ENCODE measurements at regions not wholly inside any gene's neighbourhood (a gene's known extent, or its start where the extent isn't known, plus 50 kb on each side); places are given as distances from the start of the nearest gene placed in this dataset.

DNA sequence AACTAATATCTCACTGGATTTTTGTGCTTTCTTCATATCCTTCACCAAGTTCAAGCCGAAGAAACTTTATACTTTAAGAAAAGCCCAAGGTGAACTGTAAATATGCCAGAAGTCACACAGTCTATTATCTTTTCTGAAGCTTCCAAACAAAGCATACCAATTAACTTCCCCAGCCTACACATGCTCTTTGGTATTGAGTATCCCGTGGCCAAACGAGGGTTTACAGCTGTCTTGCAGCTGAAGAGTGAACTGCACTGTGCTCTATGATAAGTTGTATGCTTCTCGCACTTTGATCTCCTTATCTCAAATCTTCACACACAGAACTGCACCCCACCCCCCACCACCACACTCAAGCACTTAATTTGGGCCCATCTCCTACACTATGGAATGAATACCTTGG is 215.6 kb upstream of the VEPH1 start:
- no peak for DNase-seq (ENCODE audit: low read depth)

DNA sequence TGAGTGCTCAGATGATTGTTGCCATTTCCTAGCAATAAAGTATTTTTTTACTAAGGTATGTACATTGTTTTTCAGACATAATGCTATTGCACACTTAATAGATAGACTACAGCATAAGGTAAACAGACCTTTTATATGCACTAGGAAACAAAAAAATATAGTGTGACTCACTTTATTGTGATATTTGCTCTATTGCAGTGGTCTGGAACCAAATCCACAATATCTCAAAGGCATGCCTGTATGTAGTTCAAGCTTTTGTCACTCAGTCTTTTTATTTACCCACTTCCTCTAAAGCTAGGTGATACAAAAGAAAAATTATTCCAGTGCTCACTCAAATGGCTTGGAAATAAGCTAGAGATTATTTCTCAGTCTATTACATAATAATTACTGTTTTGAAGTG is 209.9 kb upstream of the VEPH1 start:
- no peak for DNase-seq (ENCODE audit: low read depth)

DNA sequence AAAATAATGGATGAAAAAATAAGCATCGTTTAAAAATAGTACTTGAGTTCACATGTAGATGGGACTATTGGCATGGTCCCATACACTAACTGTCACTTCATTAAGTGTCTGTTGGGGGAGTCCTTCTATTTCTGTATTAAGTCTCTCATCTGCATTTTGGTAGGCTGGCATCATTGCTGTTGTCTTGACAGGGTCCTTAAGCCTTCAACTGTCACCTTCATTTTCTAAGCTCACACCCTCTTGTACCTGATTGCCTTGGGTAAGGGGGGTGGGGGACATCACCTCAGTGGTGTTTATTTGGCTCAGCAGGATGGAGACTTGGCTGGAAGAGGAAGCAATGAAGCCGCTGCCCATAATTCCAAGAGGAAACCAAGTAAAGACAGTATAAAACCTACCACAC is 202.0 kb upstream of the VEPH1 start:
- no peak for DNase-seq (ENCODE audit: low read depth)

DNA sequence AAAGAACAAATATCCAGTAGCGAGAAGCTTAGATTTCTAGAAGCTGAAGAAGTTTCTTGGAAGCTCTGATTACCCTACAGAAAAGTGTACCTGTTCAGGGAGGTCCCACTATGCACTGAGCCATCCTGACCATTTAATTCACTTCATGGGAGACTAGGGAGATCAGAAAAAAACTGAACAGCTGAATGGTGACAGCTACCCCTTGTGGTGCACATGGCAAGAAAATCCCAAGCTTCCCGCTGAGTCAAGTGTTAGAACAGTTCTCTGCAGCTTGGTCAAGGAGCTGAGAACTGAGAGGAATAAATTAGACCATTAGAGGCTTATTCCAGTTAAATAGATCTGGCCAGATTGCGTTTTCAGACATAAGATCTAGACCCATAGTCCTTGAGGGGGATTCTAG is 197.2 kb upstream of the VEPH1 start:
- DNase-seq (ENCODE audit: low read depth): no peak

DNA sequence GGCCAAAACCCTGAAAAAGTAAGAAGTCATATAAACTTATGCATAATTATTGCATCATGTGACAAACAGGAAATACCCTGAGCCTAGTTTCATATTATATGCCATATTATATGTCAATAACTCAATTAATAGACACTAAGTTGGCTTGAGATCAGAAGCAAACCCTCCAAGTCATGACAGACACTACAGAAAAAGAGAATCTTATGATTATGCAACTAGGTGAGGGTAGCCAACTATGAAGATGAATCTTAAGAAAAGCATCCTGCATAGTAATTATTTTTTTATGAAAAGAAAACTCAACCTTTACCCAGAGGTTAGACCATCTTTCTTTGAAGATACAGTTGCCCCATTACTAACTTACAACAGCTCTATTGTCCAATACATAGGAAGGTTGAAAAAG is 192.4 kb upstream of the VEPH1 start:
- no peak for DNase-seq (ENCODE audit: low read depth)

DNA sequence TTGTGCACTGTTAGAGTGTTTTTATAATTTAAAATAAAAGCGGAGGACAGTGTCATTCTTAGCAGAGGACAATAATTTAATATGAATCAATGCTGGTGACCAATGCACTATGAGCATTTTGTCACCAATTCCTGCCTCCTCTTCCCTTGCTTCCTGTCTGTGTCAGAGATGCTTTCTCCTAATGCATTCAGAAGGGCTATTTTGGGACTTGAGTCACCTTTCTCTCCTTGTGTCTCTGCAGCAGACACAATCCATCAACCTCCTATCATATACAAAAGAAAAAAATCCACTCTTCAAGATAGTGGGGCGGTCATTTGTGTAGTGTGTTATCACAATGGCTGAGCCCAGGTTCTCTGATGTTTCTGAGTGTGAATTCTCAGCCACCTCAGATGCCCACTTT is 191.9 kb upstream of the VEPH1 start:
- no peak for DNase-seq (ENCODE audit: low read depth)

DNA sequence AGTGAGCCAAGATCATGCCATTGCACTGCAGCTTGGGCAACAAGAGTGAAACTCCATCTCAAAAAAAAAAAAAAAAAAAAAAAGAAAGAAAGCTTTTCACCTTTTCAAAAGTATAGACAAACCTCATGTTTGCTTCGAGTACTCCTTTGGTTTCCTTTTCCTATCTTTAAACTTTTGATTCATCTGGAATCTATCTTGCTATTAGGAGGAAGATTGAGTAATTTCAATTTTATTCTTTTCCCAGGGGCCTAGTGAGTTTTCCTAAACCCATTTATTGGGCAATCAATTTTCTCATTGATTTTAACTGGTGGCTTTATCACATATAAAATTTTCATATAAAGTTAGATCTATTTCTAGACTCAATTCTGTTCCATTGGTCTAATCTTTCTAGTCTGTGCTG is 190.5 kb upstream of the VEPH1 start:
- DNase-seq (ENCODE audit: low read depth): no peak

DNA sequence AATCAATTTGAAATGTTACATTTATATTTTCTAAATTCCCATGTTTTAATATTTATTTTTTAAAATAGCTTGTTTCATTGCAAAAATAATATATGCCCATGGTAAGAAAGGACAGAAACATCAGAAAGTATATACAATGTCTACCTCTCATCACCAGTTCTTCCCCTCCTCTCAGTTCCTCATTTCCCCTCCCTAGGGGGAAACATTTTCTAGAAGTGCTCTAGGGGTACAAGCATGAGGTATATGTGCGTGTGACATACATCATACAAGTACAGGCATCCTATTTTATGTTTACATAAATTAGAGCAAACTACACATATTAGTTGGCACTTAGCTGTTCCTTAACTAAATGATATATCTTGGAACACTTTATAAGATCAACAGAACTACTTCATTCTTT is 189.3 kb upstream of the VEPH1 start:
- no peak for DNase-seq (ENCODE audit: low read depth)

DNA sequence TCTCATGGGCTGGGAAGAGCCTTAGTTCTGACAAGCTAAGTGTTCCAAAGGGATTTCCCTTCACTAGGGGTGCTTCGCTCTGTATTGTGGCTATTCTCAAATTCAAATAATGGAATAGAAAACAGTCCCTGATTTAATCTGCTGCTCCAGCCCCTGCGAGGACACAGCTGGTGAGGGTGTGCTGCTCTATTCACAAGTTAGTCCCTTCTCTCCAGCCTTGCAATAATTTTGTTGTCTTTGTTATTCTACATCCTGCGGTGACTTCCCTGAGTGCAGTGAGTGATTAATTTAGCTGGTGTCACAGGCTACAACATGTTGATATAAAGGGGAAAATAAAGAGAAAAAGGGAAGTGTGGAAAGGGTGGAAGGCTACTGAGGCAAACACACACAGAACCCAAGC is 180.5 kb upstream of the VEPH1 start:
- no peak for DNase-seq (ENCODE audit: low read depth)

DNA sequence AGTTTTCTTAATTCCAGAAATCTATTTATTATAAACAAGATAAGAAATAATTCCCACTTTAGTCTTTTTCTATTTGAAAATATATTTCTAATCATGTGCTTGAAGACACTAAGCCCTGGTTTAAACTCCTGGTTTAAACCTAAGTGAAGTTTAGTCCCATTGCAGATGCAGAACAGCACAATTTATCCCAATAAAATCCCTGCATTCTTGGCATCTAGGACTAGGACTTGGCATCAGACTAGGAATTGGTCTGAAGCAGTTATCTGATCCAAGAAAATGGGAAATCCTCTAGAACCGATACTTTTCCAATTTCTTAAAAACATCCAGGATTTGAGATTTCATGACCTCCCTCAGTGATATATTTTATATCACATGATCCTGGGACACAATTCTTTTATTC is 168.8 kb upstream of the VEPH1 start:
- no peak for DNase-seq (ENCODE audit: low read depth)

DNA sequence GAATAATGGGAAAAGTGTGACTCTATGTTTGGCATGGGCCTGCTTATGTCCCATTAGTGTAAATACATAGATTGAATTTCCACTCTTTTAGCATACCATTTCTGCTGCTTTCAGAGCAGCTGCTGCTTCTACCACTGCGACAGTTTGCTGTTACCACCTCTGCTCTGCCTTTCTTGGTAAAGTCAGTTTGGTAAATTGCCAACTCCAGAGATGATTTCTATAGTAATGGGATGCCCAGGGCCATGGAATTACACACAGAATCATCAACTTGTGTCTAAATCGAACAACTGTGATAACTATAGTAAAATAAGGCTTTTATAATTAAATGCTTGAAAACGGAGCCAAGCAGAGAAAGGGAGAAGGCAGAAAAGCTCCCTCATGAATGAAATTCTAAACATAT is 168.4 kb upstream of the VEPH1 start:
- DNase-seq (ENCODE audit: low read depth): no peak

DNA sequence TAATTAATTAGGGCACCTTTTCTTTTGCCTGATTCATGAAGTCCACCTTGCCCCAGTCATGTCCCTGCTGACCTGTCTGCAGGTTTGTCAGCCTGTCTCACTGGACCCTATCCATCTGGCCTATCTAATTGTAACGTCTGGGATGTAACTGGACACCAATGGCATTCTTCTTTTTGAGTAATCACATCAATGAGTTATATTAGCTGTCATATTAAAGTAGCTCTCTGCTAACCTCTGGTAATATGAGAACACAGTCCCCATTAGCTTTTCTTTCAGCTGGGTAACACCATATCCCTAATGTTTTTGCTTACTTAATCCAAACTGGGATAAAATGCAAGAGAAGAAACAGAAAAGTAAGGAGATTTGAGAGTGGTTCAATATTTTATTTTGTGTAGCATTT is 166.2 kb upstream of the VEPH1 start:
- DNase-seq (ENCODE audit: low read depth): no peak

DNA sequence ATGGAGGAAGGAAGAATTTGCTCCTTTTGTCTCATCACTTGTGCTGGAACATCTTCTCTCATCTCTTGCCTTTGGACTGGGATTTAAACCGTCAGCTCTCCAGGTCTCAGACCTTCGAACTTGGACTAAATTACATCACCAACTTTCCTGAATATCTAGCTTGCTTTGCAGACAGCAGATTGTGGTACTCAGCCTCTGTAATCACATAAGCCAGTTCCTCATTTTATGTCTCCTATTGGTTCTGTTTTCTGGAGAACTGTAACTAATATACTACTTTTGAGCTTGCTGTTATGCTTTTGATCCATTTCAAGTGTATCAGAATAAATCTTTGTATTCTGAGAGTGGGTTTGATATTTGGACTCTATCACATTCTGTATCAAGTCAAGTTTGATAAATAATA is 164.3 kb upstream of the VEPH1 start:
- DNase-seq (ENCODE audit: low read depth): no peak

DNA sequence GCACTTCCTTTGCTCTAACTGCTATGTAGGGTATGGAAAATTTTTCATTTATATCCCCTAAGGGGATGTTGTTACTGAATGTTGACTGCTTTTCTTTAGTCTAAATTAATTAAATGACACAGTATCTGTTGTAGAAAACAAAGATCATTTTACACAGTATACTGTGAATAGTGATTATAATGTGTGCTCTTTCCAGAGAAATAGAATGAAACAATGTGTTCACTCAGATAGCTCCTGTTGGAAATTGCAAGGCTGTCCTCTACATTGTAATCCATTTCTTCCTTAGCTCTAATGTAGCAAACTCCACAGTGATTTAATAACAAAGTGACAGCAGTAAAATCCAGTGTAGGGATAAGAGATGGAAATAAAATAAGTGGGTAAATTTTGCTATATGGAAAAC is 159.0 kb upstream of the VEPH1 start:
- DNase-seq (ENCODE audit: low read depth): no peak

DNA sequence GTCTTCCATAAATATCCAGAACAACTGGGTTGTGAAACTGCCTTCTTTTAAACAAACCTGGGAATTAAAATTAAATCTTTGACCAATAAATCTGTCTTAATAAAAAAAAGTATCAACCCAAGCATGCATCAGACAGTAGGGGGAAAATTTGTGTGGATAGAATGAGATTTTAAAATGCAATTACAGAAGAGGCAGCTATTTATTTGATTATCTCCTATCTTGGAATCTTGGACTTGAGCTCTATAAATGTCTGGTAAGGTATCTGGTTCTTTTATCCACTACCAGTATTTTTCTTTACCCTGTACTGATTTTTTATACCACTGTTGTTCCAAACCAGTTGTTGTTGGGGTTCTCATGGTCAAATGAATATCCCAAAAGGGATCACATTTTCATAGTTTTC is 157.6 kb upstream of the VEPH1 start:
- no peak for DNase-seq (ENCODE audit: low read depth)

DNA sequence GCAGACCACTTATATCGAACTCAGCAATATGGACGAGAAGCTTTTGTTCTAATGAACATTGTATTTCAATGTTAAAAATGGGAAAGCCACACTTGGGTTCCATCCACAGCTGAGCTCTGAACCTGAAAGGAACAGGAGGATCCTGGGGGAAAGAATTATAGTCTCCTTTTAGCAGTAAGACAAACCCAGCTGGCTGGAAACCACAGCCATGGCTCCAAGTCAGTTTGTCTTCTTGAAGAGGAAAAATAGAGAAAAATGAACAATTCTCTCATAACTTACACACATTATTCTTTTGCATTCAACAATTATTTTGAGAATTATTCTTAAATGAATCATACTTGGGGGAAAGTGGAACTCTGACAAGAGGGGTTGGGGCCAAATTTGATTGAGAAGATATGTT is 149.2 kb upstream of the VEPH1 start:
- DNase-seq (ENCODE audit: low read depth): no peak

DNA sequence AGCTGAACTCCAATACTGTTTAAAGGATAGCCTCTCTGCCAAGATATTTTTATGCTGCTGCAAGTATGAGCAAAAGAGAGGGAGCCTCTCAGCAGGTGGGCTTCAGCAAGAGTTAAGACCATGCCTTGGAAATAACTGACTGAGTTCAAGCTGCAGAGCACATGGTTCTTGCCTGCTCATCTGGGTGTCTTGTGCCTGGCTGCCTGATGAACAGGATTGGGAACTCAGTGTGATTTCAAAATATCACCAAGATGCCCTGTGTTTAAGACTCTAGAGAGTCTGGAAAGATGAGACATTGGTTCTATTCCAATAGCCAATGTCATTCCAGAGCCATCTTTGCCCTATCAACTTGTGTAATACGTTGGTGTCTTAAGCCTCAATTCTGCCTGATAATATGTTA is 147.5 kb upstream of the VEPH1 start:
- no peak for DNase-seq (ENCODE audit: low read depth)

DNA sequence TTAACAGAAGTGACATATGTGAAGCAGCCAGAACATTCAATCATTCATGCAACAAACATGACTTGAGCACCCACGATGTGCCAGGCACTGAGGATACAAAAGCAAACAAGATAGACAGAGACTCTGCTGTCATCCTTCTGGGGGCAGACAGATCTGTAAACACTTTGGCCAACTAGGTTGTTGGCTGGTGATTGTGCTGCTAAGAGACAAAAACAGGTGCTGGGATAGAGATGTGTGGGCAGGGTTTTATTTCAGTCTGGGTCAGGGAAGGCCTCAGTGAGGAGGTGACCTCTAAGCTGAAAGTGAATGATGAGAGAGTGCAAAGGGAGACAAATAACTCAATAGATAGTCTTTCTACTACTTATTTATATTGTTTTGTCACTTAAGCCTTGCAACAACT is 147.0 kb upstream of the VEPH1 start:
- no peak for DNase-seq (ENCODE audit: low read depth)

DNA sequence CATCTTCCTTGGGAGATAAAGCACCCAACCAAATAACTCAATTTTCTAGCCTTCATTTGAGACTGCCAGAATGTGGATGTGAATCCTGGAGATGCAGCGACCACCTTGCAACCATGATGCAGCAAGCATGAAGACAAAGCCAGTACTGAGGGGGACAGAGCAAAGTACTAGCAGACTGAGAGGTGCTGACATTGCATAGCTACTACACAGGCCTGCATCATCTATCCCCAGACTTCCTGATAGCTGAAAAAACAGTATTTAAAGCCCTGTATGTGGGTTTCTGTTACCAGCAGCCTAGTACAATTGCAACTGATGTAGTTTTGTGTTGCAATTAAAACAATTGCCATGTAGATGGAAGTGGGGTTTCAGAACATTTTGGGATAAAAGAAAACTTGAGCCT is 146.3 kb upstream of the VEPH1 start:
- no peak for DNase-seq (ENCODE audit: low read depth)

DNA sequence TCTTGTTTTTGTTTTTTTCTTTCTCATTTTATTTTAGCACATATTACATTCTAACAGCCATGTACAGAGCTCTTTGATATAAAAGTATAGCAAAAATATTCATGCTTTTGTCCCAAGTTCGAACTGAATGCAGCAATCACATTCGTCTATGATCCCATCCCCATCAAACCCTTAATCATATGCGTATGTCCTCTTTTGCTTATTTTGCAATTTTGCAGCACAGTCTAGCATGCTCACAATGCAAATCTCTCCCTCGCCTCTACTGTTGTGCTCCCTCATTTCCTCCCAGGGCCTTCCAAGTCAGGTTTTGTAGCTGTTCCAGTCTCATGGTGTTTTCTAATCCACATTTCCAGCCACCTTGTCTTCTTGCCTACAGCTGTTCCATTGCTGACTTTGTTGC is 144.6 kb upstream of the VEPH1 start:
- DNase-seq (ENCODE audit: low read depth): no peak

DNA sequence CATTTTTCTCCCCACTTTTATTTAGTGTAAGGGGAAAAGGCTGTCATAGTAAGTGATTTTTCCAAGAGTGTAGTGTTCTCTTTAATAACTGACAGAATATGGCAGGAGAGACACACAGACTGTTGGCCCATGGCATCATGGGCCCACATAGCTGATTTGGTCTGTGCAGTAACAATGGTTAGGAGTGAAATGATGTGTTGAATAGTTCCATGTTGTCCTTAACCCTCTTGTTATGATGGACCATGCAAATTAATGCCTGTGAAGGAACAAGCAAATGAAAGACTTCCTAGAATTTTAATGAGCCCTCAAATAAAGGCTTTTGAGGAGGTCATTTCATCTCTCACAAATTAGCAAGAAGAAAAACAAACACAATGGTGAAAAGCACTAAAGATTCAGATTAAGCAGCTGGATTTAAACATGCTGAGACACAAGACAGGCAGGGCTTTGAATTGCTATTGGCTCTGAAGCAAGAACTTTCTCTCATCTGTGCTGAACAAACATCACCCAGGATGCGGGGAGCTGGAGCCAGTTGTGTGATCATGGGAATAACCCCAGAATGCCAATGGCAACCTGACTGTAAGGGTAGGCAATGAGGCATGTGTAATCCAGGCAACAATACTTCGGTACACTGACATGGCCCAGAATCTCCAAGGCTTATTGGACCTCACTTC is 136.7 kb upstream of the VEPH1 start:
- no peak for DNase-seq (ENCODE audit: low read depth)

DNA sequence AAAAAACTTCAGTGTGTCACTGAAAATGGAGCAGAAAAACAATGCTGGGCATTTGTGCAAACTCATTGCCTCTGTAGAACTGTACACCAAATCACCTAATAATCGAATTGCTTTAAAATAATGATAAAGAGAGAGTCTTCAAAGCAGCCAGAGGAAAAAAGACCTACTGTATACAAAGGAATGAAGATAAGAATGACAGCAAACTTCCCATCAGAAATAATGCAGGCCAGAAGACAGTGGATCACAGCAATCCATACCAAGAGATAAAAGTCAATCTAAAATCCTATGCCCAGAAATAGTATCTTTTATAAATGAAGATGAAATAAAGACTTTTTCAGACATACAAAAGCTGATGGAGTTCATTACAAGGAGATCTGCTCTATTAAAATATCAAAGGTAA is 134.7 kb upstream of the VEPH1 start:
- no peak for DNase-seq (ENCODE audit: low read depth)

DNA sequence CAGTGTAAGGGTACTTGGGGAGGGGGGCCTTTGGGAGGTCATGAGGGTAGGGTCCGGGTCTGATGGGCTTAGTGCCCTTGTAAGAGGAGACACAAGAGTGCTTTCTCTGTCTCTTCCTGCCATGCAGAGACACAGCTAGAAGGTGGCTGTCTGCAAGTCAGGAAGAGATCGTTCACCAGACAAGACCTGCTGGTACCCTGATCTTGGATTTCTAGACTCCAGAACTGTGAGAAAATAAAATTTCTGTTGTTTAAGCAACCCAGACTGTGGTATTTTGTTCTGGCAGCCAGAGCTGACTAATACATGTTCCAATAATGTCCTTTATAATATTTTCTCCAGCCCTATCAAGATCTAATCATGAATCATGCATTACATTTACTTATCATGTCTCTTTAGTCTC is 130.0 kb upstream of the VEPH1 start:
- no peak for DNase-seq (ENCODE audit: low read depth)

DNA sequence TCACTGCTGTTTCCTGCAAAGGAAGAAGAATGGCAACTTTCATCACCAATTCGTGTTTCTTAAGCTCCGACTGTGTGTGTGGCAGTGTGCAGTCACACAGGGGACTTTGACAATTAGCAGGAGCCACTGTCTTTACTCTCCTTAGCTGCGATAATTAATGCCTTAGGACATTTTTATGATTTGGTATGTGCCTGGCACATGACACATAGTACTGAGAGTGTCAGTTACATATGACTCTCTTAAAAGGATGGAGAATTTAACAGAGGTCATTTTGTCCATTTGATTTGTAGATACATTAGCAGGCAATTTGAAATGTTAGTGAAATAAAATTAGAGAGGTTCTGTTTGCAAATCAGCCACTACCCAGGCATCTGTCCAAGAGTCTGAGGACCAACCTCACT is 128.9 kb upstream of the VEPH1 start:
- DNase-seq (ENCODE audit: low read depth): no peak

DNA sequence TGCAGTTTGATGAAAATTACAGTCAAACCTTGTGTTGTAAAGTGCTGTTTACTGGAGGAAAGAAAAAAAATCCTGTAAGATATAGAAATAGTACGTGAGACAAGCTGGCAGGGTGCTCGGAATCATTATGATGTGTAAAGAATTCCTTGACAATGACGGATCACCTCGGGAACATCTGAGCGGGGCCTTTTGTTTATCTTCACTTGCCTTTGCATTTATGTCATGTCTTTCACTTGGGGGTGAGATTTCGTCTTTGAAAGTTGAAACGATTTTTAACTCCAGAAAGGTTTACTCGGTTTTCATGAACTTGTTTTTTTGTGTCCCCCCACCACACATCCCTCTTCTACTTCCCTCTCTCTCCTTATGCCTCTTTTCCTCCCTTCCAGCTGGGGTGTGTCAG is 128.3 kb upstream of the VEPH1 start:
- no peak for DNase-seq (ENCODE audit: low read depth)
